DMS53 treated with DMSO at 0.1 percent for 48 hours (cell line): ENCODE measurements at regions not wholly inside any gene's neighbourhood (a gene's known extent, or its start where the extent isn't known, plus 50 kb on each side); places are given as distances from the start of the nearest gene placed in this dataset.
"Not testable (repeated sequence)": the region's sequence is repeated elsewhere in the genome, so short reads cannot be mapped to it uniquely, and the experiment has no call there.

Source experiments
- DNase-seq: peaks from one replicate; lab custom pipeline; 2025; ENCODE audit not compliant: unreplicated experiment; lab: John Stamatoyannopoulos, UW

DNA sequence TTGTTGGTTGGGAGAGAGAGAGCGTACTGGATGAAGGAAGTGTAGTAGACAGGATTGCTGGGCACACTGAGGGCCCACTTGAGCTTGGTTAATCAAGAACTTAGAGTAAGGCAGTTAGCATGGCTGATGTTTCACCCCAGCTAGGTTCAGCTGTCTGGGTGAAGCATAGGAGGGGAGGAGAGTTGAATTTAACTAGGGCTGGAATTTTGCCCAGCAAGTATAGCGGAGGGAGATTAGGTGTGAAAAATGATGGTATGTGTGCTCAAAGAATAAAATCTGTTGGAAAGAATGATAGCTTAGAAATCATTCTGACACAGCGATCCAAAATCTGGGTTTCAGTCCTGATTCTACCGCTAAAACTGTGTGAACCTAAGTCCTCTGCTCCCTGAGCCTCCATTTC is 461.5 kb upstream of the PROX1 start:
- DNase-seq, result no peak

DNA sequence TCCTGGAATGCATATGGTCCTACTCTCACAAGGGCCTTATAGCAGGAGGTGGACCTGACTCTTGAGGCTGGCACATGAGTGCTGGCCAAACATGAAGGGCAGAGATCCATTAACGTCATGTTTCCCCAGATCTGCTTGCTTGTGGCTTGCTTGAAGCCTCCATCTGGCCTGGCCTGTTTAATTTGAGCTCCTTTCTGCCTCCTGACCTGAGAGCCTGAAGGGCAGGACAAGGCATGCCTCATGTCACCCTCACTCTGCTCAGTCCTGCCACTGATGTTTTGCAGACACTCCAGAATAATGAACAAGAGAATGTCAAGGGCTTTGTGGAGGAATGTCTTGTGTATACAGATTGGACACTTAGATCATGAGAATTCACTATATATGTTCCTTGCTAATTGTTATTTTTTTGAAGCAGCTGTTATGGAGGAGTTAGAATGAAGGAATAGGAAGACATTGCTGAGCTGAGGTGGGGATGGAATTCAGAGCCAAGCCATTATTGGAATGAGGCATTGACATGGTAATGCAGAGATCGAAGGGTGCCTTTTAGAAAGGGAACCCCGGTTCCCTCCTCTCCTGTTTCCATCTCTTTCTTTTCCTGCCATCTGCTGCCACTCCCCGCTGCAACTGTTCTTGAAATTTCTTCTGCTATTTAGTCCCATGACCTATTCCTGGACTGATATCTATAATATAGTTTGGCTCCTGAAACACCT is 457.0 kb upstream of the PROX1 start:
- no peak for DNase-seq

DNA sequence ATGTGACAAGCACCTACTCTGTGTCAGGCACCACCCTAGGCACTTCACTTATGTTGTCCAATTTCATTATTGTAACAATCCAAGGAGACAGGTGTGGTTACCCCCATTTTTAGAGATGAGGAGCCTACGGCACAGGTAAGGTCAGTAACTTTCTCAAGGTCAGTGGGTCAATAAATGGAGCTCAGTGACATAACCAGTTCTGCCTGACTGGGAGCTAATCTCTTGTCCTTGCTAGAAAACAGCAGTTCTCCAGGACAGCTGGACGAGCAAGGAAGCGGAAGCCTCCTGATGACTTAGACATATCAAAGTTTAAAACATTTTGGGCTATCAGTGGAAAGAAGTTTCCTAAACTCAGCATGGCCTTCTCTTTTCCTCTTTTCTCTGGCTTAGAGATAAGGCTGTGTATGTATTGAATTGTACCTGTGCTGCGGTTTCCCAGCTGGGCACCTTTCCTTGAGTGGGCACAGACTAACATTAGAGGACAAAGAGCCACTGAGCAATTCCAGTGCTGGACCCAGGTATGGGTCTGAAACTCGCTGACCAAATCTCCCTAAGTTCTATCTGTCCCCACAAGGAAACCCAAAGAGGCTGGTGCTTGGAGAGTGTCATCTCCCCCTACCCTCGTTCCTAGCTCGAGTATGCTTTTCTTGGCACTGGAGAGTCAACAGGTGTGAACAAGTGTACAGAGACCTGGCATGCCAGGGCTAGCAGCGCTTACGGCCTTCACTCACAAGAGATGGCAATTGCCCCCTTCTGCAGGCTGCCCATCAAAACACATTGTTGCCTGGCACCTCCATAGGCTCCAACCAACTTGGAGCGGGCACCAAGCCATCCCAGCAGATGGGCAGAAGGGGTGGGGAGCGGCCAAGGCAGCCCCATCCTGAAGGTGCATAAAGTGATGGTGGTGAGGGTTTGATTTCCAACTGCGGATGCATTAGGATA is 456.1 kb upstream of the PROX1 start:
- DNase-seq, result no peak

- DNase-seq, result no peak
These were observed 454.6 kb upstream of the PROX1 start for GRCh38 chr1:213533125-213533524.

- no peak for DNase-seq
These were observed 452.1 kb upstream of the PROX1 start for GRCh38 chr1:213535679-213536078.

DNA sequence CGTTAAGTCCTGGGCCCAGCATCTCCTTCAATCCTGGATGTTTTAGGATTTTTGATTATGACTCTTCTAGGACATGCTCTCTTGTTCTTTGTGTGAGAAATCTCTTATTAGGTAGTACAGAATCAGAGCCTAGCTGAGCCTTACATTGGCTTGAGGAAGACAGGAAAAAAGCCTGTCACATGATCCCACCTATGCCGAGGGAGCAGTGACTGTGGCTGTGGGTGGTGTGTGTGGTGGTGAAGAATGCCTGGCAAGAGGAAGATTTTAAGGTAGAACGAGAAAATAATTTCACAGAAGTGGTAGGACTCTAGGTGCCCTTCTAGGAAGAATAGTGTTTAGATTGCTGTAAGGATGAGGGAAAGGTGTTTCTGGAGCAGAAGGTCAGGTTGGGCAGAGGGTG is 449.5 kb upstream of the PROX1 start:
- DNase-seq, result no peak

DNA sequence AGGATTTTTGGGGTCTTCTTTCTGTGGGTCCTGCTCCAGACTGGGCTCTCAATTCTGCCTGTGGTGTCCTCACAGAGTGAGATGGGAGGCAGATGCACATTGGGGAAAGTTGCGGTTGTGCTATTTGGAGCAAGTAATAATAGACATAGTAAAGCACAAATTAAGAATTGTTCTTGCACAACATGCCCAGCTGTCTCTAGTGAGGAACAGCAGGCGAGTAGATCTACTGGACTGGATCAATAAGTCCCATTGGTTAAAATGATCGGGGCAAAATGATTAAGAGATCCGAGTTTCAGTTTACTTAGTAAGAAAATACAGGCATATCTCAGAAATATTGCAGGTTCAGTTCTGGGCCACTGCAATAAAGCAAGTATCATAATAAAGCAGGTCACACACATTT is 448.3 kb upstream of the PROX1 start:
- DNase-seq, result no peak

- no peak for DNase-seq
These were observed 446.1 kb upstream of the PROX1 start for GRCh38 chr1:213541641-213542040.

- not testable (repeated sequence) for DNase-seq
These were observed 442.6 kb upstream of the PROX1 start for GRCh38 chr1:213545181-213545580.

- DNase-seq, result no peak
These were observed 437.8 kb upstream of the PROX1 start for GRCh38 chr1:213549982-213550381.

GRCh38 chr1:213550804-213551203 is 437.0 kb upstream of the PROX1 start:
- DNase-seq, result no peak

DNA sequence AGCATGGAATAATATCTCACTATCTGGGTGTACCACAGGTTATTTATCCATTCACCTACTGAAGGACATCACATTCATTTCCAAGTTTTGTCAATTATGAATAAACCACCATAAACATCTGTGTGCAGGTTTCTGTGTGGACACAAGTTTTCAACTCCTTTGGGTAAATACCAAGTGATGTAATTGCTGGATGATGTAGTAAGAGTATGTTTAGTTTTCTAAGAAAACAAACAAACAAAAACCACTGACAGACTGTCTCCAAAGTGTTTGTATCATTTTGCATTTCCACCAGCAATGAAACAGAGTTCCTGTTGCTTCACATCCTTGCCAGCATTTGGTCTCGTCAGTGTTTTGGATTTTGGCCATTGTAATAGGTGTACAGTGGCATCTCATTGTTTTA is 435.7 kb upstream of the PROX1 start:
- peak; percentile 26 for DNase-seq

DNA sequence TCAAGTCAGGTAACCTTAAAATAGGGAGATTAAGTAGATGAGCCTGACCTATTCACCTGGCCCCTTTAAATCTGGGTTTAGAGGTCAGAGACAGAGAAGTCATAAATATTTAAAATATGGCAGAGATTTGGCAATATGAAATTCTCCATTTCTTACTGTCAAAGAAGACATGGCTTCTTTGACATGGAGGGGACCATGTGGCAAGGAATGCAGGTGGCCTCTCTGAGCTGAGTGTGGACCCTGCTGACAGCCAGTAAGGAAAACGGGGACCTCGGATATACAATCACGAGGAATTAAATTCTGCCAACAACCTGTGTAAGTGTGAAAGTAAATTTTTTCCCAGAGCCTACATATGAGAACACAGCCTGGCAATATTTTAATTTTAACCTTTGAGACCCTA is 427.5 kb upstream of the PROX1 start:
- DNase-seq, result no peak

DNA sequence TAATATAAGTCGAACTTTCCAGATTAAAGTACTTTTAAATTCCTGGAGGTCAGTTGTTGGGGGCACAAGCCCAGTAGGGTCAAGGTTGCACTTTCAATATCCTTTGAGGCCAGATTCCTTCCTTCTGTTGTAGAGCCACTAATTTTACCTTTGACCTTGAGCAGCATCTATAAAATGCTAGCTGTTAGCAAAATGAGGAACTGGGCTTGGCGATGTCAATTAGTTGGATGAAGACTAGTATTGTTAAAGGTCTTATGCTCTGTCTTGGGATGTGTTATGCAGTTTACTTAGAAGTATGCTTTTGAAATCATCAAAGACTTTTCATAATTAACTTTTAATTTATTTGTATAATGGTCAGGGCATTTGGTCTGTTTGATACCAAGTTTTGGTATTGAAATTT is 425.9 kb upstream of the PROX1 start:
- no peak for DNase-seq

DNA sequence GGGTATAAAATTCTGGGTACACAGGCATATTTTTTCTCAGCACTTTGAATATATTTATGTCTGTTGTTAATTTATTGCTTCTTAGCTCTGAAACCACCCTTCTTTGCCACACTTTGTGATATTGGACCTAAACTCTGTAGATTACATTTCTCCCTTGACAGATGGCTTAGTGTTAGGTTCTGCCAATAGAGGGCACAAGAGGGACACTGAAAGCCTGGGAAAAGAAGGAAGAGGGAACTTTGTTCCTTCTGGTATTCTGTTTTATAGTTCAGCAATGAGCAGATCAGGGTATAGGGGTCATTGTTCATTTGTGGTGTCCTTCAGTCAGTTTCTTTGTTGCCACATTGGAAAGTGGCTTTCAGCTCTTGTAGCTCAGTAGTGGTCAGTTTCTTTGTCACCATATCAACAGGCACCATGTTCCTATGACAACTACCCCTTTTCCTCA is 423.5 kb upstream of the PROX1 start:
- DNase-seq, result peak; percentile 84

DNA sequence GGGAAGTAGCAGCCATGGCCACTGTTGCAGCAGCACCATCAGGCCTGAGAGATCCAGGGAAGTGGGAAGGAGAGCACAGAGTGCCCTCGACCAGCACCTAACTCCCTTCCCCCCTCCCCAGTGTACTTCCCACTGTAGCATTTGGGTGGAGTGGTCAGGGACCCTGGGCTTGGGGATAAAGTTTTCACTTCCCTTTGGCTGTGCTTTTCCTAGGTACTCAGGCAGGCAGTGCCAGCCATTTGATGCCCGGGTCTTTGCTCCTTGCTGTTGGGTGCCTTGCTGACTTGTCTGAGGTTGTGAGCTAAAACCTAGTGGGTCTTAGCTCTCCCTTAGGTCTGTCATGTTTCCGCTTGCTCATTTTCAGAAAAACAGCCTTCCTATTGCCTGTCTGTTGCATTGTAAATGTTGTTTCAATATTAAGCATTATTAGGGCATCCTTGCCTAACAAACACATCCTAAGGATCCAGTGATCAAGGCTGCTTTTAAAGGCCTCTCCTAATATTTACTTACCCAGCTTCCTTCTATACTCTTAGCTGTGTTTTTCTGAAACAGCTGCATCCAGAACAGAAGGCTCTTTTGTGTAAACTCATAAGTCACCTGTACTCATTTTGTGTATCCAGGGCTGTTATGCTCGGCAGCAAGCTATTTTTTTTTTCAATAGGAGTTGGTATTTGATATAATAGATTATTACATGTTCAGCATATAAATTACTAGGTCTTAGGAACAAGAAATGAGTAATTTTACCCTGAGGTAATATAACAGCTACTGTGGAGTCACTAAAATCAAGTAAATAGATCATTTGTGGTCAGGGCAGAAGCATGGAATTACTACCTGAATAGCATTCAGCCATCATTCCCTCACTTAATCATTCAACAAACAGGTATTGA is 418.6 kb upstream of the PROX1 start:
- DNase-seq, result peak; percentile 80

DNA sequence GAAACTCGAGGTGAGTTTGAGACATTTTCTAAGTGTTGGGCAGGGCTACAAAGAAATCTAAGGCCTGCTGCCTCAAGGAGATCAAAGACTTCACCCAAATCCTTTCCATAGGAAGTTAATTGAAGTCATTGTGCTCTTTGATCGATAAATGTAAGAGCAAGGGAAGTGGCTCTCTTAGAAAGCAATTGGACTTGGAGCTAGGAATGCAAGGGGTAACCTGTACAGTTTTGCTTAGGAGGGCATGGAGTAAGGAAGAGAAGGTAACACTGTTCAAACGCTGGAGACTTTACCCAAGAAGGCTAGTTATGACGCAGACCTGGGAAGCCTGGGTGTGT is 418.0 kb upstream of the PROX1 start:
- DNase-seq, result no peak

GRCh38 chr1:213570487-213570886 is 417.3 kb upstream of the PROX1 start:
- DNase-seq, result no peak

GRCh38 chr1:213571419-213571818 is 416.4 kb upstream of the PROX1 start:
- DNase-seq, result no peak

- no peak for DNase-seq
These were observed 415.9 kb upstream of the PROX1 start for GRCh38 chr1:213571843-213572242.

- no peak for DNase-seq
These were observed 414.7 kb upstream of the PROX1 start for GRCh38 chr1:213572912-213573647.
